ENCODE measurements at regions not wholly inside any gene's neighbourhood (a gene's known extent, or its start where the extent isn't known, plus 50 kb on each side); places are given as distances from the start of the nearest gene placed in this dataset.
A peak's percentile ranks its signal among the peaks of the same experiment; 100 is the strongest.
"Not testable (repeated sequence)": the region's sequence is repeated elsewhere in the genome, so short reads cannot be mapped to it uniquely, and the experiment has no call there.

DNA sequence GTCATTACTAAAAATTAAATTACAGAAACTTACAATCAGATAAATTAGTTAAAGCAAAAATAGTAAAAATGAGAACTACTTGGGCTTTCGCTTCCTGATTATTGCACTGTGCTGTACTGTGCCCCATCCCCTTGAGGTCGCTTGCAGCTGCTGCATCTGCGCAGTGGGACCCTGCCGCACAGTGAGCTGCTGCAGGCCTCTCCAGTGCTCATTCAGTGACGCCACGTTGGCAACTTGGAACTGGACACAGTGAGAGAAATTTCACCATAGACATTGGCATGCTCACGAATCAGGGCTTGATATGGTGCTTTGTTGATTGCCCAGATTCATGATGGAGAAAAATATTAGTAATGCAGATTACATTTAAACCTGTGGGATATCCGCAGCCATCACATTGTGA, 290.8 kb upstream of the MYT1L start:
- no peak for DNase-seq

DNA sequence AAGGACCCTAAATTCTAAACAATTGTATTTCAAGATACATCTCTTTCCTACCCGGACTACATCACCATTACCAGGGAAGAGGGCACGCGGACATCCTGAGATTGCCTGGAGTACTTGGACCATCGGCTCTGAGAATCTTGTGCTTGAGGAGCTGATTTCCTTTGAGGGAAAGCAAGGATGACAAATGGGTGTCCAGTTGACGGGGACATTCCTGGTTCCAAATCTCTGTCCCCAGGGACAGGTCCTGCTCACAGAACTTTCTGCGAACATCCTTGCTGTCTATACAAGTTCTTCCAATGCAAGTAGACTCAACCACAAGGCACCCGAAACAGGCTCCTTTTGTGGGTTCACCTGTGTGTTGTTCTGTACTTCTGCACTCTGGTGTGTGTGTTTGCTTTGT, 289.5 kb upstream of the MYT1L start:
- DNase-seq = no peak

DNA sequence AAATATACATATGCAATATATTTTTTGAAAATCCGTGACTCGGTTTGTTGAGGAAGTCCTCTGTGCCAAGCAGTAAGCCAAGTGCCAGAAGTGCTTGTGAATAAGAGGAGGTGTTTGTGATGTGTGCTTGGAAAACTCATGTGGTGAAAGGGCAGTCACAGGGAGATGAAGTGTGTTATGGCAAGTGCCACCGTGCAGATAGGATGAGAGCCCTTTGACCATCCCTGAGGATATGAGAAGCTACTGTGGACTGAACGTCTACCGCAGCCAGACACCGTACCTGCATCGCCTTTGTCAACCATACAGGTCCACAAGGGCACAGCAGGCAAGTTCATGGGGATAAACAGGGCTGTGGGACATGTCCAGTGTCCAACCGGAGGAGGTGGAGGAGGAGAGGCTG, 288.9 kb upstream of the MYT1L start:
- no peak for DNase-seq

GRCh38 chr2:2614452-2614851, 283.4 kb upstream of the MYT1L start:
- DNase-seq = no peak

DNA sequence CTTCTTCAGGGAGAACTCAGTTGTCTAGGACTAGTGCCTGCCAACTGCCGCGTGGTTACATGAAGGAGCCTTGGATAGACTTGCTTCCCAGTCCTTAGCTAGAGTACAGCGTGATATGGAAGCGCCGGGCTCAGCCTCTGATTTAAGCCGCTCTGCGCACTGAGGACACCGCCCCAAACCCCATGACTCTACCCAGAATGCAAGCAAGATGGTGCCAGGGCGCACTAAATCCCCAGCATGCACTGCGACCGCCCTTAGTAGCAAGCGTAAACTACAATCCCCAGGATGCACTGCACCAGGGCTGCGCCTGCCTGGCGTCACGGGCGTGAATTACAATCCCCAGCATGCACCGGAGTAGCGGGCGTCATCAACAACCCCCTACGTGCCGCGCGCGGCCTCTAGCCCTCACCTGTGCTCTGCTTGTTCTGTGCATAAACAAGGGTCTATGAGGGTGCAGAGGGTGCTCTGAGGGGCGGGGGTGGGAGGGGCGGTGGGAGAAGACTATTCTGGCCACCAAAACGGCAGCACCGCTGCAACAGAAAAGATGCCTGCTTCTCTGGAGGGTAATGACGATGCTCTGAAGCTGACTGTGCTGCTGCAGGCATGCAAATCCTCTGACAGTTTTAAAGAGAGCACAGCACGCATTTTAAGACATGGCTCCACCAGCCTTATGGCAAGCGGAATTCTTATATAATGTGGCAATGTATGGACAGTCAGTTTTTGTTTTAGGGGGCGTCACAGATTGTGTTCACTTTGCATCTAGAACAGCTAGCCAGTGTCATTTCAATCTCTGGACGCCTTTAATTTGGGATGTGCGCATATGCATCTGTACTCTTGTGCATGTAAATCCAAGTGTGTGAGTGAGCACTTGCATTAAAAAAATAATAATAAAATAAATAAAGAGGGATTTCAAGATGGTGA, 282.5 kb upstream of the MYT1L start:
- DNase-seq = peak; percentile 59 to 87 (median 76)

DNA sequence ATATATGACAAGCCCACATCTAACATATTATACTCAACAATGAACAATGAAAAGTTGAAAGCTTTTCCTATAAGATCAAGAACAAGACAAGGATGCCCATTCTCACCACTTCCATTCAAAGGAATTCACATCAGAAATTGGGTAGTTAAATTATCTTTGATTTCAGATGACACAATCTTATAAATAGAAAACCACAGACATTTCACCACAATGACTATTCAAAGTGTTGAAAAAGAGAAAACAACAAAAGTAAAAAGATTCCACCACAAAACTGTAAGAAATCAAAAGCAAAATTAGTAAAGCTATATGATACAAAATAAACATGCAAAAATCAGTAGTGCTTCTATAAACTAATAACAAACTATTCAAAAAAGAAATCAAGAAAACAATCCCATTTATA, 279.7 kb upstream of the MYT1L start:
- no peak for DNase-seq

DNA sequence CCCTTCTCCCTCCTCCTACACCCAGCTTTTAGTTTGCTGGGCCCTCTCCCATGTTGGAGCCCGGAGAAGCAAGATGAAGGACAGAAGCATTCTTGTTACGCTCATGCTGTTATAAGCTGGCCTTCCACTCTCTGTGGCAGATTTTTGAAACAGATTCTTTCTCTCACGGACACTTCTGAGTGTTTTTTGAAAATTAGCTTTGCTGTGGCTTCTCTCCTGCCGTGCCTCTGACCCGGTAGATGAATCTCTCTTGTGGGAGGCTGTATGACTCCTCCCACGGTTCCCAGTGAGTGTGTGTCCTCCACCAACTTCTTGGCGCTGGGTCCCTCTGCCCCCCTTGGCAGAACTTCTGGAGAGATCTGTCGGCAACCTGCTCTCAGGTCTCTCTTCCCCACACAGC, 269.3 kb upstream of the MYT1L start:
- DNase-seq = no peak

- DNase-seq = no peak
Measured at GRCh38 chr2:2599441-2599840, 268.4 kb upstream of the MYT1L start.

DNA sequence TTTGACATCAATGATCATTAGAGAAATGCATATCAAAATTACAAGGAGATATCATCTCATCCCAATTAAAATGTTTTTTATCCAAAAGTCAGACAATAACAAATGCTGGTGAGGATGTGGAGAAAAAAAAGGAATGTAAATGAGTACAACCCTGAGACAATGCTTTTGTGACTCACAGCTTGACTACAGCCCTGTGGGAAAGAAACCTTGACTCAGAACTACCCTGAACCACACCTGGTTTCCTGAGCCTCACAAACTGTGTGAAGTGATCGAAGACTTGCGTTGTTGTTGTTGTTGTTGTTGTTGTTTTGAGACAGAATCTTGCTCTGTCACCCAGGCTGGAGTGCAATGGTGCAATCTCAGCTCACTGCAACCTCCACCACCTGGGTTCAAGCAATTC, 266.6 kb upstream of the MYT1L start:
- no peak for DNase-seq

- DNase-seq = no peak
Measured at GRCh38 chr2:2591542-2591940, 260.5 kb upstream of the MYT1L start.

DNA sequence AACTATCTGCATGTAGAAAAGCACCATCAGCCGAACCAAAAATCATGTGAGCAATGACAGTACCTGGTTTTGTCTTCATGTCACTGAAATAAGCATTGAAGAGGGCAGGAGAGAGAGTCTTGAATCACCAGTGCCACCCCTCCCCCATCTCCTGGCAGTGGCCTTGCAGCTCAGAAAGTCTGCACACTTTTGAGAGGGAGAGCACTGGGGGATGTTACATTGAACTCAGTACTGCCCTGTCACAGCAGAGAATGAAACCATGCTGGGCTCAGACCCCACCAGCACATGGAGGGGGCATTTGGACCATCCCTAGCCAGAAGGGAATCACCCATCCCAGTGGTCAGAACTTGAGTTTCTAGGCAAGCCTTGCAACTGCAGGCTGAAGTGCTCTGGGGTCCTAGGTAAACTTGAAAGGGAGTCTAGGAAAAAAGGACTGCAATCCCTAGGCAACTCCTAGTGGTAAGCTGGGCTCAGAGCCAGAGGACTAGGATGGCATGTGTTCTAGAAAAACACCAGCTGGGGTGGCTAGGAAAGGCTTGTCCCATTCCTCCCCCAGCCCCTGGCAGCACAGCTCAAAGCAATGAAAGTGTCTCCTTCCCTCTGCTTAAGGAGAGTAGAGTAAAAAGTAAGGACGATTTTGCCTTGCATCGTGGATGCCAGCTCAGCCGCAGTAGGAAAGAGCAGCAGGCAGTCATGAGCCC, 259.9 kb upstream of the MYT1L start:
- no peak for DNase-seq

DNA sequence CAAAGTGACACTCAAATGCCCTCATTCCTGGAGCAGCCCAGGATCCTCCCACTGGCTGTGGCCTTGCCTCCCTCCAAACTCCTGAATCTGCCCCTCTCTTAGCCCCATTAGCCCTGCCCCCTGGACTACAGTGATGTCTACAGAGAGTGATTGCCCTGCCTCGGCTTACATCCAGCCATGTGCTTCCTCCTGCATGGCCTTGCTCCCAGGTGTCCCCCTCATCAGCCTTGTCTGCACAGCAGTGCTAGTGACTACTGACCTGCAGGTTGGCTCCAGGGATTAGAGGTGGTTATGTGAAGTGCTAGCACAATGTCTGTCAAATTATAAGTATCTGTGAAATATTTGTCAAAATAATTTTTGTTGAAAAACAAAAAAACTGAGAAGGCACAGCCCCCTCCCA, 259.1 kb upstream of the MYT1L start:
- no peak for DNase-seq

DNA sequence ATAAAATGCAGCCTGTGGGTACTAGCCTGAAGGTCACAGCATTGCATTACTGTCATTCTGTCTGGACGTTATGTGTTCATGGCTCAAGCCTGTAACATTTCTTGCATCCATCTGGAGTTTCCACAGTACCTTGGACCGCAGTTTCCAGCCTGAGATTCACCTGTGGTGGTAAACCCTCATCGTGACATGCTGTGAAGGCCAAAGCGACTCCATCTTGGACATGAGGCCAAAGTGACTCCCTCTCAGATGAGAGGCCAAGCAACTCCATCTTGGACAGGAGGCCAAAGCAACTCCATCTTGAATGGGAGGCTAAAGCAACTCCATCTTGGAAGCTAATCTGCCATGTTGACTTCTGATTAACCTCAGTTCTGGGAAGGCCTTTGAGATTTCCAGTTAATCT, 257.7 kb upstream of the MYT1L start:
- DNase-seq = no peak

- no peak for DNase-seq
Measured at GRCh38 chr2:2587354-2587753, 256.3 kb upstream of the MYT1L start.

- DNase-seq = no peak
Measured at GRCh38 chr2:2586931-2587330, 255.9 kb upstream of the MYT1L start.

GRCh38 chr2:2586068-2586776, 255.1 kb upstream of the MYT1L start:
- no peak for DNase-seq

GRCh38 chr2:2582998-2583545, 252.0 kb upstream of the MYT1L start:
- DNase-seq = no peak

- no peak for DNase-seq
Measured at GRCh38 chr2:2581331-2582159, 250.5 kb upstream of the MYT1L start.

DNA sequence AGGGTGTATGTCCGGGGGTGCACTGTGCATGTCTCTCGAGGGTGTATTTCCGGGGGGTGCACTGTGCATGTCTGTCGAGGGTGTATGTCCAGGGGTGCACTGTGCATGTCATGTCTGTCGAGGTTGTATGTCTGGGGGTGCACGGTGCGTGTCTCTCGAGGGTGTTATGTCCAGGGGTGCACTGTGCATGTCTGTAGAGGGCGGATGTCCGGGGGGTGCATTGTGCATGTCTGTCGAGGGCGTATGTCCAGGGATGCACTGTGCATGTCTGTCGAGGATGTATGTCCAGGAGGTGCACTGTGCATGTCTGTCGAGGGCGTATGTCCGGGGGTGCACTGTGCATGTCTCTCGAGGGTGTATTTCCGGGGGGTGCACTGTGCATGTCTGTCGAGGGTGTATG, 249.8 kb upstream of the MYT1L start:
- not testable (repeated sequence) for DNase-seq

- no peak for DNase-seq
Measured at GRCh38 chr2:2580341-2580740, 249.3 kb upstream of the MYT1L start.

DNA sequence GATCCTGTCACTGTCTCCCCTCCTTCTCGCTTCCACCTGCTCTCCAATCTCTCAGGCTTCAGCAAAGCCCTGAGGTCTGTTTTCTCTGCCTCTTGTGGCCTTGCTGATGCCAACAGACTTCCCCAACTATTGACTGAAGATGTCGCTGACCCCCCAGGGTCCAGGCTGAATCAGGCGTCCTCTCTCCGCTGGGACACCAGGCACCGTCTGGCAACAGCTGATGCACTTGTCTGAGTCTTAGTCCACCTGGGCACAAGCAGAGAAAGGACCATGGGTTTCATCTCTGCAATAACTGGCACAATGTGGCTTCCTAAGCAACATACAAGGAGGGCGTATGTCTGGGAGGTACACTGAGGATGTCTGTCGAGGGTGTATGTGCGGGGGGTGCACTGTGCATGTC, 248.7 kb upstream of the MYT1L start:
- DNase-seq = no peak

DNA sequence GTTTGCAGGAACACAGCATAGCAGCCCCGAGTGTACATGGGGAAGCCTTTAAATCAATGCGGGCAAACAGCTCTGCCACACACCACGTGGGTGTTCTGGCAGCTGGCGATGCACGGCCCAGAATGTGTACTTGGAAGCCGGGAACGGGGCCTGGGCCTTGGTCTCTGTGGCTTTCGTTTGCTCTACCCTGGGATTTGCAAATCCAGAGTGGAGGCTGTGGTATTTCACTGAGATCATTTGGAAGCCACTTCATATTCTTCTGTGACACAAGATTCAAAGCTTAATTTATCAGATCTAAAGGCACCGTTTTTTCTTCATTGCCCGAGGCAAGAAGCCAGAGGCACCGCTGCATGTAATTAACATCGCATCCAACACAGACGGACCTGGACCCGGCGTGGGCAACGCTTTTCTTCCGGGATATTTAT, 246.3 kb upstream of the MYT1L start:
- no peak for DNase-seq

All from T-helper 1 cell (primary cell).